ENCODE measurements at regions not wholly inside any gene's neighbourhood (a gene's known extent, or its start where the extent isn't known, plus 50 kb on each side); places are given as distances from the start of the nearest gene placed in this dataset.

- Mint-ChIP-seq H3K27ac (ENCODE audit: unreplicated experiment) (no peak overlapping the region), H3K4me3 (no peak overlapping the region)
Measured at GRCh38 chr16:72236866-72237265, 64.9 kb upstream of the PMFBP1 start.

GRCh38 chr16:72234387-72234786, 62.4 kb upstream of the PMFBP1 start:
- Mint-ChIP-seq H3K36me3 (ENCODE audit: low read depth) (peaks cover 10% of the 10 kb centered on the region), H3K4me1 (no peaks in the 10 kb centered on the region), H3K27ac (ENCODE audit: unreplicated experiment) (no peak overlapping the region), H3K9me3 (peaks cover 12% of the 10 kb centered on the region), H3K4me3 (no peak overlapping the region), H3K27me3 (ENCODE audit: low read depth) (no peaks in the 10 kb centered on the region)
- no peak for TF ChIP-seq CTCF (conservative IDR thresholded peaks at IDR 0.05)
- DNase-seq (ENCODE audit: low read depth, low spot score): no peak

More at GRCh38 chr16:72236866-72237265, 64.9 kb upstream of the PMFBP1 start:
- DNase-seq (ENCODE audit: low read depth, low spot score): no peak
- peaks cover 7% of the 10 kb centered on the region for H3K9me3 Mint-ChIP-seq
- H3K36me3 Mint-ChIP-seq (ENCODE audit: low read depth): peaks cover 8% of the 10 kb centered on the region
- no peak for TF ChIP-seq CTCF (conservative IDR thresholded peaks at IDR 0.05)
- H3K27me3 Mint-ChIP-seq (ENCODE audit: low read depth): no peaks in the 10 kb centered on the region
- no peaks in the 10 kb centered on the region for H3K4me1 Mint-ChIP-seq

GRCh38 chr16:72228014-72228413, 56.1 kb upstream of the PMFBP1 start:
- Mint-ChIP-seq H3K27me3 (ENCODE audit: low read depth) (no peaks in the 10 kb centered on the region), H3K9me3 (peaks cover 7% of the 10 kb centered on the region), H3K4me3 (no peak overlapping the region), H3K27ac (ENCODE audit: unreplicated experiment) (no peak overlapping the region), H3K36me3 (ENCODE audit: low read depth) (peaks cover 3% of the 10 kb centered on the region), H3K4me1 (no peaks in the 10 kb centered on the region)
- DNase-seq (ENCODE audit: low read depth, low spot score): no peak
- no peak for TF ChIP-seq CTCF (conservative IDR thresholded peaks at IDR 0.05)

GRCh38 chr16:72226136-72226535, 54.2 kb upstream of the PMFBP1 start:
- Mint-ChIP-seq H3K27me3 (ENCODE audit: low read depth) (no peaks in the 10 kb centered on the region), H3K27ac (ENCODE audit: unreplicated experiment) (no peak overlapping the region), H3K36me3 (ENCODE audit: low read depth) (peaks cover 3% of the 10 kb centered on the region), H3K9me3 (peaks cover 7% of the 10 kb centered on the region), H3K4me3 (no peak overlapping the region), H3K4me1 (no peaks in the 10 kb centered on the region)
- no peak for DNase-seq (ENCODE audit: low read depth, low spot score)
- no peak for TF ChIP-seq CTCF (conservative IDR thresholded peaks at IDR 0.05)

- Mint-ChIP-seq H3K4me1 (no peaks in the 10 kb centered on the region), H3K27ac (ENCODE audit: unreplicated experiment) (no peak overlapping the region), H3K27me3 (ENCODE audit: low read depth) (no peaks in the 10 kb centered on the region)
Measured at GRCh38 chr16:72224260-72224768, 52.4 kb upstream of the PMFBP1 start.

More at GRCh38 chr16:72224260-72224768, 52.4 kb upstream of the PMFBP1 start:
- Mint-ChIP-seq H3K9me3 (peaks cover 2% of the 10 kb centered on the region), H3K4me3 (no peak overlapping the region), H3K36me3 (ENCODE audit: low read depth) (no peaks in the 10 kb centered on the region)
- DNase-seq (ENCODE audit: low read depth, low spot score): no peak
- TF ChIP-seq CTCF (conservative IDR thresholded peaks at IDR 0.05): no peak

Measured in neural crest cell (in vitro differentiated cells).